Stomach (tissue), 4 donors: ENCODE measurements at regions not wholly inside any gene's neighbourhood (a gene's known extent, or its start where the extent isn't known, plus 50 kb on each side); places are given as distances from the start of the nearest gene placed in this dataset.

Experiments
- CTCF ChIP-seq, 7 experiments: fragments of 450-650 bp in 4 of 7; fragments of 200-600 bp in 3 of 7; sonication (generic) in 3 of 7; IDR thresholded peaks; one replicate each; pipeline ENCODE4 v1.5.1; 2016 to 2019; ENCODE audit warnings: antibody characterized with exemption in 7 of 7, control low read depth in 2 of 7, mild to moderate bottlenecking in 1 of 7
- EP300 ChIP-seq: sonication (generic); formaldehyde crosslinking; IDR thresholded peaks from one replicate; pipeline ENCODE4 v1.6.1; 2017; ENCODE audit warnings: antibody characterized with exemption
- POLR2A ChIP-seq, 4 donors: fragments of 450-650 bp; IDR thresholded peaks; one replicate each; pipeline ENCODE4 v1.6.1; 2016; ENCODE audit warnings: antibody characterized with exemption in 4 of 4, control low read depth in 2 of 4, mild to moderate bottlenecking in 1 of 4, moderate library complexity in 1 of 4
- POLR2AphosphoS5 ChIP-seq, 3 donors: sonication (generic); formaldehyde crosslinking; IDR thresholded peaks; one replicate each; pipeline ENCODE4 v1.6.1; 2016; ENCODE audit warnings: antibody characterized with exemption in 3 of 3

GRCh38 chr20:30598460-30599230, 658.8 kb upstream of the DEFB115 start:
- TF ChIP-seq CTCF (IDR thresholded peaks at IDR 0.05) (no peak), EP300 (no peak), POLR2A (IDR thresholded peaks at IDR 0.05) (no peak), POLR2AphosphoS5 (IDR thresholded peaks at IDR 0.05) (no peak)
